Ramos (cell line): ENCODE measurements at regions not wholly inside any gene's neighbourhood (a gene's known extent, or its start where the extent isn't known, plus 50 kb on each side); places are given as distances from the start of the nearest gene placed in this dataset.

ENCODE experiments used
- in situ Hi-C: fragments of 300-500 bp; cut with MboI; formaldehyde crosslinking; loops from one replicate; pipeline ENCODE4 v1.14.3; 2022; ENCODE audit warnings: low sequenced_read_pairs; ENCODE audit not compliant: unreplicated experiment

DNA sequence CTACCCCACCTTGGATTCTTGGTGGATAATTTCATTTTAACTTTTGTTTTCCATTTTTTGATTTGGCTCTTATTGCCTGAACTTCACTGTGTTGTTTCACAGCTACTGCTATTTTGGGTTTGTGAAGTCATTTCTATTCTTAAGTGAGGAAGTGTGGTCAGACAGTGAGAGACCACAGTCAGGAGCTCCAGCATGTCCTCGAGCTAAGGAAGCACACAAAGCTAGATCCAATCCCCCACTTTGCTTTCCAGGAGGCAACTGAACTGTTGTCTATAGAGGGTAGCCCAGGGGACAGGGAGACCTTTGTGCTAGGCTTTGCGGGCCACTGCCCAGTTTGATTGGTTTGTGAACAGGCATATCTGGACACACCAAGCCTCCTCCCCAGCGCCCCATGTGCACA is 251.8 kb upstream of the KIRREL3 start:
- in situ Hi-C loops: no loop called here

DNA sequence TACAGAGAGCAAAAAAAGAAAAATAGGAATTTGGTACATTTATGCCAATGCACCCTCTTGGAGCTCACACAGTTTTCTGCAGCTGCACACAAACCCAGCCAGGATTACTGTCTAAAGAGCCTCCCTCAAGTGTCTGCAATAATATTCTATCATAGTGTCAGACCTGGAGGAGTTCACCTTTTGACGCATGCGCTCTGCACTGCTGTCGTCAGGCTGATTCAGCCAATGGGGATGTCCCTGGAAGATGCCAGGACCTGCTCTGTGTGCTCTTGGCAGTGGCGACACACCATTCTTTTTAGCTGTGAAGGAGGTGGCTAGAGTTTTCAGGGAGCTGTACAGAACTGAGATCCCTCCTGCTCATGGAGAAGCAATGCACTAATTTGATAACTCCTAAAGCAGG is 249.0 kb upstream of the KIRREL3 start:
- in situ Hi-C loops: no loop called here

DNA sequence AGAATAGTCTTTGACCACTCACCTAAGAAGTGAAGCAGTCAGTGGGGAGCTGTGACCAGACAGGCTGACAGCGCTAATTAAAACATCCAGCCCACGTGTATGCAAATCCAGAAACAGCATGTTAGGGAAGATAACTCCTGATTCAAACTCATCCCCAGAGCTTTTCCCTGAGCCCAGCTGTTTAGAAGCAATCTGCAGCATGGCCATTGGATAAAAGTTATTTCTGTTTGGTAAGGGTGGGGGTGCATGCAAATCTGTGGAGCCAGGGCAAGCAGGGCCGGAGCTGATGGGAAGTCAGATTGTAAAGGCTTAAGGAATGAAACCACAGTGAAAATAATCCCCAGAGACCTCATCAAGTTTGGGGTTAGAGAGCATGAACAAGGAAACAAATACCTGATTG is 247.9 kb upstream of the KIRREL3 start:
- in situ Hi-C loops: no loop called here

DNA sequence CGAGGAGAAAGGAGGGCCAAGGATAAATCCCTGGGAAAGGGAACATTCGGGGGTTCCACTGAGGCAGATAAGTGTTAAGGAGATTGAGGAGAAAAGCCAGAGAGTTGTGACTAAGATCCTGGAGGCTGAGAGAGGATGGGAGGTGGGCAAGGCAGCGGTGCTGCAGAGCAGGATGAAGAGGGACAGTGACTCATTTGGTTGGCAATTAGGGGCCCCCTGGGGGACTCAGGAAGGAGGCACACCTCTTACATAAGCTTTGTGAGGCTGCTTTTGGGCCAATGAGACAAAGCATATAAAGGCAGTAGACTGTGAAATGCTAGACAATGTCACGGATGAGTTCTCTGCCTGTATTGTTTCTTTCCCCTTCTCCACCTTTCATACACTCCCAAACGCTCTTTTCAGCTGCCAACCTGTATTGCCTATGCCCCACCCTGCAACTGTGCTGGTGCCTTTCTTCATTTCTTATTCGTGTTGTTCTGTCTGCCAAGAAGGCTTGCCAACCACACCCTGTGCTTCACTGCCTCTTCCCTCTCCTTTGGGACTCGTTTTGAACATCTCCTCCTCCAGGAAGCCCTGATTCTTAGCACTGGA is 246.8 kb upstream of the KIRREL3 start:
- in situ Hi-C loops: no loop called here

DNA sequence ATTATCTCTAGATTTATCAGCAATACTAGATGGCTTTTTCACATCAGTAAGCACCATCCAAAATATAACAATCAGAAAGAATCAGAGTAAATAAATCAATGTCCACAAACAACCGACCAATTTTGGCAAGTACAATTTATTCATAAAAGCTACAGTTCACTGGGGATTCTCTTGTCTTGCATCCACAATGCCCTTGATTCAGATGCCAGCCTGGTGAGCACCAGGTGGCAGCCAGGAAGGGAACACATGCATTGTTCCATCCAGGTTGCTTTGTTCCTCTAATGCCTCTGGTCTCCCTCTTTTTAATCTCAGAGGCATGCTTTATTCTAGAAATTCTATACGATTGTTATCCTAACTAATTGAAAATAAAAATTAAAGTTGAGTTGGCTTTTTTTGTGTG is 242.1 kb upstream of the KIRREL3 start:
- in situ Hi-C loops: no loop called here

DNA sequence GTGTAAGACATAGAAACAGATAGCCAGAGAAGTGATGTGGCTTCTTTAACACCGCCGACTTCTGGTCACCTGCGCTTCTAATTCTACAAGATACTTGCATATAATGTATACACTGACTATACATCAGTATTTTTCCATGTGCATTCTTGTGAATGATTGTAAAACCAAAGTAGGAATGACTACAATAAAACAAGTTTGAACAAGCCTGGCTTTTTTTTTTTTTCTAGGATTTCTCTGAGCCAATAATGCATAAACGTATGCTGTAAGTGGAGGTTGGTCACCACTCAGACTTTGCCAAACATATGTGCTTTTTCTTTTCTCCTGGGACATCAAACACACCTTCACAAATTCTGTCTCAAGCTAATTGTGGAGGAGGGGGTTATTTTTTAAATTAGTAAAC is 237.8 kb upstream of the KIRREL3 start:
- in situ Hi-C loops: no loop called here

DNA sequence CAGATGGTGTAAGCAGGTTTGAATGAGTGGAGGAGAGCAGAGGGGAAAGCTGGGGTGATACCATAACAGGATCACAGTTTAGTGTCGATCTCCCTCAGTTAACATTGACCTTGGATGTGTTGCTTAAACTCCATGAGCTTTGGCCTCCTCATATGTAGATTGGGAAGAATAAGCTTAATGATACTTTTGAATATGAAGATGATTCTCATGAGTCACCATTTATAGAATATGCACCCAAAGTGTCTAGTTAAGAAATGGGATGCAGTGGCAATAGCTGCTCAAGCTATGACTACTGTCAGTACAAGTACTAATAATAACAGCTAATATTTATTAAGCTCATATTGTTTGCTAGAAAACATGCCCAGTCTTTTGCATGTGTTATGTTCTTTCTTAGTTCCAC is 236.2 kb upstream of the KIRREL3 start:
- in situ Hi-C loops: no loop called here

DNA sequence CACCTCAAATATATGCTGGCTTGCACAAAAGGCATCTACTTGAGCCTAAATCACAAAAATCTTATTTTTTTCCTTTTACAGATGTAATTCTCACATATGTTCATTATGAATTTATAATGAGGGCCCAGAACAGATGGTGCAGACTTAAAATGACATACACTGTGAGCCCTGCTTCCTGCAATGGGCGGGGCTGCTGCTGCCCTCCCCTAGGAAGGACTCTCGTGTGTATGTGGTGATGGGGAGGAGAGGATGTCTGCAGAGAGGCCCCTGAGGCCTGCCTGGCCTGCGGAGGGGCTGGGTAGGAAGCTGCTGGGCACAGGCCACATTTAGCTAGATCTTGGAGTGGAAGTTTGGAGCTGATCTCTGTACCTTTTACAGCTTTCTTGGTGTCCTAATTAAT is 233.4 kb upstream of the KIRREL3 start:
- in situ Hi-C loops: no loop called here

DNA sequence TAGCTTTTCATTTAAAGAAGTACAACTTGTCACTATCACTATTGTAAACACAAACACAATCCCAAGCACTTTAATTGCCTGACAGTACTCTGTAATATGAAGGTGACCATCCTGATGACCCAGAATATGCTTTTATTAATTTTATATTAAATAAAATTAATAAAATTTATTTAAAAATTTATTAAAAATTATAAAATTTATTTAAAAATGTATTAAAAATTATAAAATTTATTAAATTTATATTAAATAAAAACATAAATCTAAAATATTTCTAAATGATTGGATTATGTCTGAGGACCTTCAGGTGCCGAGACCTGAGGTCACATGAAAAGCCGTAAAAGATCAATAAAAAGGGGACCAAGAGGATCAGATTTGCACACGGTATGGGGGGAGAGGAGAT is 229.8 kb upstream of the KIRREL3 start:
- in situ Hi-C loops: no loop called here

DNA sequence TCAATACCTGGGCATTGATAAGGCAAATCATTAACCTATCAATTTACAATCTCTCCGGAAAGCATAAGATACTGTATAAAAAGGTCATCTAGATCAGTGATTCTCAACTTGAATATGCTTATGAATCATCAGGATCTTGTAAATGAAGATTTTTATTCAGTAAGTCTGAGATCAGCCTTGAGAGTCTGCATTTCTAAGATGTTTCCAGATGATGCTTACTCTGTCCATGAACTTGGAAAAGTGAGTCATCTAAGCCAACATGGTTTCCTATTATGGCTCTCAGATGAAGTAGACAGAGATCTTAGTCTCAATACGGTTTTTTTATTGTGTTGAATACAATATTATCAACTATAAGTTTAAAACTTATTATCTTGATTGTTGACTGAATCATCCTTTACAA is 226.4 kb upstream of the KIRREL3 start:
- in situ Hi-C loops: no loop called here

DNA sequence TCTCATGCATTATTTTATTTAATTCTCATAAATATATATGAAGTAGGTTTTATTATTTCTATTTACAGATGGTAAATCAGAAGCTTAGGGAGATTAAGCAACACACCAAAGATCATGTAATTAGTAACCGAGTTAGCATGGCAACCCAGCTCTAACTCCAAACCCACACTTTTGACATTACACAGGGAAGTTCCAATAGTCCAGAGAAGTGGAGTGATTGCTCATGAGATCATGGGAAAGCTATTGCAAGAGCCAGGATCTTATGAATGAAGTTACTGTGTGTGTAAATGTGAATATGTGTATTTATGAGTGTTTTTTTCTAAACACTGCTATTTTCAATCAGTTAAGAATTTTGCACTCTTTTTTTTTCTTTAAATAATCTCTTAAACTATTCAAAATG is 225.8 kb upstream of the KIRREL3 start:
- in situ Hi-C loops: no loop called here

DNA sequence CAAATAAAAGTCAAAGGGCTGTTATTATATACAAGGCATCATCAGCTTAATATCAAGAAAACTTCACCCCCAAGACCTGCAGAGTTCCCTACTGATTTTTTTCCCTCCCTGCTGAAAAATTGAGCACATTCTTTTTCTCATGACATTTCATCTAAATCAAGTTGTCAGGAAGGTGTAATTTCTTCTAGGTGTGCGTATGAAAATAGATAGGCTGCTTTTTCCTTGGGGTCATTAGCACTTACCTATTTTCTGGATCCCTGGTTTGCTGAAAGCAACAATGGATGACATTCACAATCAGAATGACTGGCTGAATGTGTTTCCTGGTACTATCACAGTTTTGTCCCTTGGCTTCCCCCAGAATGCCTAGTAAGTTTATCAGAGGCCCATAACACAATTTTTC is 225.0 kb upstream of the KIRREL3 start:
- in situ Hi-C loops: no loop called here

DNA sequence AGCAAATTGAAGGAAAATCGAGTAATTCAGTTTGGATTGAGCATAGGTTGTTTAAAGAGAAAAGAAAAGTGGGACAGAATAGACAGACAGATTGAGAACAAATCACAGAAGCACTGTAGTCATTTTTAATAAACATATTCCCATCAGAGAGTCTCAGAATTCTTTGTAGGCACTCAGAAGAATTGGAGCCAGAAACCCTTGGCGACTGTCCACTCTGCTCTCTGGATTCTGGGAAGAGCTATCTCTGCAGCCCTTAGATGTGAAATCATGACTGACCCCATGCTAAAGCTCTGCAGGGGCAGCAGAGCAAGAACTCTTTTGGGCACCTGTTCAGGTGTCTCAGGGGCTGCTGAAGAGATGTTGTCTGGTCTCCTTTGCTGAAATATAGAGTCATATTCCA is 223.7 kb upstream of the KIRREL3 start:
- in situ Hi-C loops: no loop called here

DNA sequence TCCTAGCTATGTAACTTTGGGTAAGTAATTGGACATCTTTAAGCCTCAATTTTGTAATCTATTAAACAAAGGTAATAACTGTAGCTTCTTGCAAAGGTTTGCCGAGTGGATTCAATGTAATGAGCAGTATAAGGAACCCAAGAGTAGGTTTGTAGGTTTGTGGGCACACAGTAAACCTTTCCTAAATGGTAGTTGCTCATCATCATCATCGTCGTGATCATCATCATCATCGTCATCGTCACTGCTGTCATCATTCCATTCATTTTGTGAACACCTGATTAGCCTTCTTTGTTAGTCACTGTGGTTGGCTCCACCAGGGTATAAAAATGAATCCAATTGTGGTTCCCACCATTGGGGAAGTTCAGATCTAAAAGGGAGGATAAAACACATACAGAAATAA is 223.1 kb upstream of the KIRREL3 start:
- in situ Hi-C loops: no loop called here

DNA sequence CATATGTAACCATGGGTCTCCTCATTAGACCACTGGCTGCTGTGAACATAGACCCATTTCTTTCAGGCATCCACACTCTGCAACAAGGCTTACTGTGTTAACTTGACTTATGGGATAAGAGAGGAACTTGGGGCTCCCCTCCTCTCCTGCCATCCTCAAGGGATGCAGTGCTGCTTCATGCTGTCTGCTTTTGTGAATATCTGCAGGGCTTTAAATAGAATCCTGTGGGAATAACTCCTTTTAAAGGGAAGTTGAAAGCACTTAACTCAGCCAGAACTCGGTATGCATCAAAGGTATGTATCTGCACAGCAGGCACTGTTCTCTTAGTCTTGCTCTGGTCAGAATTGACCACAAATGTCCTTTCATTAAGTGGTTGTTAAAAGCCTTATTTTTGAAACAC is 222.5 kb upstream of the KIRREL3 start:
- in situ Hi-C loops: no loop called here

DNA sequence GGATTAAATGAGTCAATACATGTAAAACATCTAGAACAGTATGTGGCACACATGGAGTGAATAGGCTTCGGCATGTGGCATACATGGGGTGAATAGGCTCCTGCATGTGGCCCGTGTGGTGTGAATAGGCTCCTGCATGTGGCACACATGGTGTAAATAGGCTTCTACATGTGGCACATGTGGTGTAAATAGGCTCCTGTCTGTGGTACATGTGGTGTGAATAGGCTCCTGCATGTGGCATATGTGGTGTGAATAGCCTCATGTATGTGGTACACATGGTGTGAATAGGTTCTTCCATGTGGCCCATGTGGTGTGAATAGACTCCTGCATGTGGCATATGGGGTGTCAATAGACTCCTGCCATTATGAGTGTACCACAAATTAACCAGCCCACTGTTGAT is 219.1 kb upstream of the KIRREL3 start:
- in situ Hi-C loops: no loop called here

DNA sequence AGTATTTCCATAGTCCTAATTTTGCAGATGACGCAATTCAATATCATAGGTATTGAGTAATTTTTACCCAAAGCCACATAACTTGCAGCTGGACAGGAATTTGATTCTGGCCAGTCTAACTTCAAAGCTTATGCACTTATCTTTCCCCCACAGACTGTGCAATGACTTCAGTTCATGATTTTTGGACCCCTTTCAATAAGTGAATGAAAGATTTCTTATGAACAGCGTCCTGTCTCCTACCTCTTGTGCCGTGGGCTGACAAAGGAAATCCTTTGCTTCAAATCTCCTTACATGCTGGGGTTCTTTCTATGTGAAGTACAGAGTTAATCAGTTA is 217.7 kb upstream of the KIRREL3 start:
- in situ Hi-C loops: no loop called here

DNA sequence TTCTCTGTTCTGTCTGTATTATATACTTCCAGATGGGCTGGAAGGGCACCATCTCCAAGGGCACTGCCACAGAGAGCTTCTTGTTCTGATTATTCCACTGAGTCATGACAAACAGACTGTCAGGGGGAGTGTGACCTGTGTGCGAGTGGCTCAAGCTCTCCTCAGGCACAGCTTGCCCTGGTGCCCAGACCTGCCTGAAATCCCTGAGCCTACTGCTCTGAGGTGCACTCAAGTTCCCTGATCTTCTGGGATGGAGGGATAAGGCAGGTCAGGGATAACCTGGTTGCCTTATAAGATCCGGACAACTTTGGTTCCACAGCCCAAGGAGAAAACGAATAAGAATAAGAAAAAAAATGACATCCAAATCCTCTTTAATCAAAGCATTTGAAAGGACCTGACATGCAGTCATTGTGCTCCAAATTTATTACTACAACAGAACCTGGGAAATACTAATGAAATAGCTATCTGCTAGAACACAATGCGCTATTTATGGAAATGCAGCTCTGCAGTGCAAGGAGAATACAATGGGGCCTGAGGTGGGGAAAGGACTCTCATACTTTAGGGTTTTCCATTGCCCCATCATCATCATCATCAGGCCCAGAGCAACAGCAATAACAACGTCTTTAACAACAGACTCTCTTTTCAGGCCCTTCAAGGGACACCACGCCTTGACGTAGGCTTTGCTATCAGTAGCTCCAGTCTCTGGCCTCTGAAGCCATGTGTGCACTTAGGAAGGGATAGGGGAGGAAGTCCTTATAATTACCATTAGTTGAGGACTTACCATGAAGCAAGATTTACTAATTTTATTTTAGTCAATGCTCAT is 217.1 kb upstream of the KIRREL3 start:
- in situ Hi-C loops: no loop called here

DNA sequence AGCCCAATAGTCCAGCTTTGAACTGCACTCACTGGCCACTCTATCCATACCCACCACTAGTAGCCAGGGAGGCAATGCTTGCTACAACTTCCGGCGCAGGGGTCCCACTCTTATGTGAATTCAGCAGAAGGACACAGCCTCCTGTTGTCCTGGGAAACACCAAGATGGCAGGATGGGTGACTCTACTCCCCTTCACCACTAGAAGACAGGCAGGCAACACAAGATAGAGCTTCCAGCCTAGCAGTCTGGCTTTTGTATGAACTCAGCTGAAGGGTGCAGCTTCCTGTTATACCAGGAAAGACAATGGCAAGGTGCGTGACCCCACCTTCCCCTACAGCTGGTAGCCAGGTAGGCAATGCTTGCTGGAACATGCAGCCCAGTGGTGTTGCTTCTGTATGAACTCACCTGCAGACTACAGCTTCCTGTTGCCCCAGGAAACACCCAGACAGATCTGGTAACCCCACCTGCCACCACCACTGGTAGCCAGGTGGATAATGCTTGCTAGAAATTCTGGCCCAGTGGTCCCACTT is 205.2 kb upstream of the KIRREL3 start:
- in situ Hi-C loops: no loop called here

DNA sequence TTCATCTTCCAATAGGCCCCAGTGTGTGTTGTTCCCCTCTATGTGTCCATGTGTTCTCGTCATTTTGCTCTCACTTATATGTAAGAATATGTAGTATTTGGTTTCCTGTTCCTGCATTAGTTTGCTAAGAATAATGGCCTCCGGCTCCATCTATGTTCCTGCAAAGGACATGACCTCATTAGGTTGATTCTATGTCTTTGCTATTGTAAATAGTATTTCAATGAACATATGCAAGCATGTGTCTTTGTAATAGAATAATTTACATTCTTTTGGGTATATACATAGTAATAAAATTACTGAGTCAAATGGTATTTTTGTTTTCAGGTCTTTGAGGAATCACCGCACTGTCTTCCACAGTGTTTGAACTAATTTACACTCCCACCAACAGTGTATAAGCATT is 202.9 kb upstream of the KIRREL3 start:
- in situ Hi-C loops: no loop called here

DNA sequence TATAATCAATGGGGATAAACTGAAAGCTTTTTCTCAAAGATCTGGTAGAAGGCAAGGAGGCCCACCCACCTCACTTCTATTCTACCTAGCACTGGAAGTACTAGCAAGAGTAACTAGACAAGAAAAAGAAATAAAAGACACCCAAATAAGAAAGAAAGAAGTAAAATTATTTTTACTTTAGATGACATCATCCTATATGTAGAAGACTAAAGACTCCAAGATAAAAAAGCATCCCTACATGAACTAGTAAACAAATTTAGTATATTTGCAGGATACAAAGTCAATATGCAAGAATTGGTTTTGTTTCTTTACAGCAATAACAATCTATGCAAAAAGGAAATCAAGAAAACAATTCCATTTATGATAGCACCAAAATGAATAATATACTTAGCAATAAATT is 201.5 kb upstream of the KIRREL3 start:
- in situ Hi-C loops: no loop called here

DNA sequence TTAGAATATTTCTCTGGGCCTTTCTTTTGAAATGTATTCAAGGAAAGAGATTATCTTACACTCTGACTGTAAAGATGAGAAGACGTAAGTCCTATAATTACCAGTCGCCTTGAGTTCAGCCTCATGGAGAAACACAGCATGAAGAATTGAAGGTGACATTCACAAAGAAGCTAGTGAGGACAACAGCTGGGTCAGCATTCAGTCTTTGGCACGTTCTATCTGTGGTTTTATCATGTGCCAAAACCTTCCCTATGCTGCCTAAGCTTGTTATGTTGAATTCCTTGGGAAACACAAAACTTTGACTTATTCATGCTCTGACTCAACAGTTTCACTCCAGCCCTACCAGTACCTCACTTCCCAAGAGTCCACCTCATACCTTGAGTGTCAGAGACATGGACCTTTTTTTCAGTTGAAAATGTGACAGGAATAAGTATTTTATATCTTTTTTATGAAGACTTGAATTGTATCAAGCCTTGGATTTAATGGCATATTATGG is 198.8 kb upstream of the KIRREL3 start:
- in situ Hi-C loops: no loop called here
